ENCODE measurements at regions not wholly inside any gene's neighbourhood (a gene's known extent, or its start where the extent isn't known, plus 50 kb on each side); places are given as distances from the start of the nearest gene placed in this dataset.

- no peak for DNase-seq (ENCODE audit: low read depth, low spot score)
- no peak overlapping the region for H3K4me3 ChIP-seq (ENCODE audit: low read length)
Measured at GRCh38 chr5:18069790-18070189, 435.5 kb downstream of the TAF11L14 start.

GRCh38 chr5:18072600-18072999 is 438.3 kb downstream of the TAF11L14 start:
- no peak overlapping the region for H3K4me3 ChIP-seq (ENCODE audit: low read length)
- no peak for DNase-seq (ENCODE audit: low read depth, low spot score)

GRCh38 chr5:18074961-18075360 is 440.7 kb downstream of the TAF11L14 start:
- no peak overlapping the region for H3K4me3 ChIP-seq (ENCODE audit: low read length)
- DNase-seq (ENCODE audit: low read depth, low spot score): no peak

GRCh38 chr5:18078157-18078556 is 443.9 kb downstream of the TAF11L14 start:
- DNase-seq (ENCODE audit: low read depth, low spot score): no peak
- H3K4me3 ChIP-seq (ENCODE audit: low read length): no peak overlapping the region

- no peak overlapping the region for H3K4me3 ChIP-seq (ENCODE audit: low read length)
- DNase-seq (ENCODE audit: low read depth, low spot score): no peak
Measured at GRCh38 chr5:18079831-18080230, 445.6 kb downstream of the TAF11L14 start.

DNA sequence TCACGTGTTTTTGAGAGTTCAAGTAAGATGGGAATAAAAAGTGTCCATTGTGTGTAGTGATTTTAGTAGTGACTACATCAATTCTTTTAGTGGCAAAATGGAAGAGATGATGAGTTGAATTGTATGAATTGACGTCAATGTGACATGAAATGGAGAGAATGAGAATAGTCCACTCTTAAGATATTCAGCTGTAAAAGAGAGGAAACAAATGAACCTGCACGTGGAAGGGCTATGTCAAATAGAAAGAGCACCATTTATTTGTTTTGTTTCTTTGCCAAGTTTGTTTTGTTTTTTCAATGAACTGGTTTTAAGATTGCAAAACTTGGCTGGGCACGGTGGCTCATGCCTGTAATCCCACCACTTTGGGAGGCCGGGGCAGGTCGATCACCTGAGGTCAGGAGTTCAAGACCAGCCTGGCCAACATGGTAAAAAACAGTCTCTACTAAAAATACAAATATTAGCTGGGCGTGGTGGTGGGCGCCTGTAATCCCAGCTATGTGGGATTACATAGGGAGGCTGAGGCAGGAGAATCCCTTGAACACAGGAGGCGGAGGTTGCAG is 453.8 kb downstream of the TAF11L14 start:
- no peak overlapping the region for H3K4me3 ChIP-seq (ENCODE audit: low read length)
- DNase-seq (ENCODE audit: low read depth, low spot score): no peak

GRCh38 chr5:18090177-18090576 is 455.9 kb downstream of the TAF11L14 start:
- no peak for DNase-seq (ENCODE audit: low read depth, low spot score)

GRCh38 chr5:18091142-18091541 is 456.9 kb downstream of the TAF11L14 start:
- H3K4me3 ChIP-seq (ENCODE audit: low read length): no peak overlapping the region
- DNase-seq (ENCODE audit: low read depth, low spot score): no peak

More at GRCh38 chr5:18090177-18090576, 455.9 kb downstream of the TAF11L14 start:
- H3K4me3 ChIP-seq (ENCODE audit: low read length): no peak overlapping the region

DNA sequence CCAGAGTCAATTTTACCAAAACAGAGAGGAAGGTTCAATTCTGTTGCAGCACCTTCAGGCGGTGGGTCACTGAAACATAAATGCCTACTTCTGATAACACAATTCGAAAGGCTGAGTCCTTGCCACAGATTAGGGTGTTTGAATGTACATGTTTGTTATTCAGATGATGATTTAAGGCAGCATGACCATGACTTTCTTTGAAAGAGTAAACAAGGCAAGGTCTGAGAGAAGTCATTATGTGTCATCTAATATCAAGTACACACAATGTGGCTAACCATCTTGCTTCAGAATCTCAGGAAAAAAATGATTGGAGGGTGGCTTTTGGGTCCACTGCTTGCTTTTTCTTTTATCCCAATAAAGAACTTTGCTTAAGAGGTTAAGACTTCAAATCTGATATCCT is 457.5 kb downstream of the TAF11L14 start:
- no peak for DNase-seq (ENCODE audit: low read depth, low spot score)
- H3K4me3 ChIP-seq (ENCODE audit: low read length): no peak overlapping the region

GRCh38 chr5:18095061-18095460 is 460.8 kb downstream of the TAF11L14 start:
- no peak for DNase-seq (ENCODE audit: low read depth, low spot score)
- H3K4me3 ChIP-seq (ENCODE audit: low read length): no peak overlapping the region

DNA sequence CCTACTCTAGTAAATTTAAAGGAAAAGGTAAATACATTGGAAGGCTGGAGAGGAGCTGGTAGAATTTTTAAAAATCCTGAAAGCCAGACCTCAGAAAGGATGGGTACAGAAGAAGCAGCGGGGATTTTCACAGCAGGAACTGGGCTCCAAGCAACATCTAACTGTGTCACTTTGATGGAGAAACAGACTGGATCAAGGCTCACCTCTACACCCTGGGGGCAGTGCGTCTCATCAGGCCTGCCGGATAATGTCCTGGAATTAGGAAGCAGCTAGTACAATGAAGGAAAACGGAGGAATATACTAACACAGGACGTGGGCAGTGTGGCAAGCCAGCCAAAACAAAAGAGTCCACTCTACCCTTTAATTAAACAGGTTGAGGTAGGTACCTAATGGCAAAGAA is 463.6 kb downstream of the TAF11L14 start:
- no peak overlapping the region for H3K4me3 ChIP-seq (ENCODE audit: low read length)
- DNase-seq (ENCODE audit: low read depth, low spot score): no peak

- DNase-seq (ENCODE audit: low read depth, low spot score): no peak
- H3K4me3 ChIP-seq (ENCODE audit: low read length): no peak overlapping the region
Measured at GRCh38 chr5:18098691-18099090, 464.4 kb downstream of the TAF11L14 start.

DNA sequence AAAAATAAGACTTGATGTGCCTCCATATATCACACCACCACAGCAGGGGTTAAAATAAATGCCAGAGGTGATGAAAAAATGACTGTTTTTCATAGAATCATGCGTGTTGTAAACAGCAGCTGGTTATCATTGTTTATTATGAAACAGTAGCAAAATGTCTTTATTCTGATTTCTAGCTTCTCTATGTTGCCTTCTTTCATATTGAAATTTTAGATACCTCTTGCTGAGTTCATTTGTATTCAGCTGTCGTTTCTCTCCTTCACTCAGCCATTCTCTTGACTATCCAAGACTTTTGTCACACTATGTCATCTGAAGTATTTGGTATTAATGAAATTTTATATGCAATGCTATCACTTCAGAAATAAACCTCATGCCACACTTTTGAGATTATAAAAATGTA is 465.0 kb downstream of the TAF11L14 start:
- no peak overlapping the region for H3K4me3 ChIP-seq (ENCODE audit: low read length)

DNA sequence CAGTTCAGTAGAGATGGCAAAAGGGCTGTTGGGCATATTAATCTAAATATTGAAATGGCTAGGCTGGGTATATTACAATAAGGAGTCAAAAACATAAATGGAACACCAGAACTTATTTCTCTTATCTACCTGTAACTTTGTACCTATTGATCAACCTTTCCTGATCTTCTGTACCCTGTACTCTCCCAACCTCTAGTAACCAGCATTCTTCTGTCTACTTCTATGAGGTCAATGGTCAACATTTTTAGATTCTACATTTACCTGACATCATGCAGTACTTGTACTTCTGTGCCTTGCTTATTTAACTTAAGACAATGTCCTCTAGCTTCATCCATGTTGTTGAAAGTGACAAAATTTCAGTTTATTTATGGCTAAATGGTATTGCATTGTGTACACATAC is 467.3 kb downstream of the TAF11L14 start:
- no peak overlapping the region for H3K4me3 ChIP-seq (ENCODE audit: low read length)

More for the DNA sequence above, 465.0 kb downstream of the TAF11L14 start:
- no peak for DNase-seq (ENCODE audit: low read depth, low spot score)

GRCh38 chr5:18102733-18103132 is 468.5 kb downstream of the TAF11L14 start:
- no peak overlapping the region for H3K4me3 ChIP-seq (ENCODE audit: low read length)
- no peak for DNase-seq (ENCODE audit: low read depth, low spot score)

More for the DNA sequence above, 467.3 kb downstream of the TAF11L14 start:
- DNase-seq (ENCODE audit: low read depth, low spot score): no peak

- no peak overlapping the region for H3K4me3 ChIP-seq (ENCODE audit: low read length)
- no peak for DNase-seq (ENCODE audit: low read depth, low spot score)
Measured at GRCh38 chr5:18105449-18105848, 471.2 kb downstream of the TAF11L14 start.

DNA sequence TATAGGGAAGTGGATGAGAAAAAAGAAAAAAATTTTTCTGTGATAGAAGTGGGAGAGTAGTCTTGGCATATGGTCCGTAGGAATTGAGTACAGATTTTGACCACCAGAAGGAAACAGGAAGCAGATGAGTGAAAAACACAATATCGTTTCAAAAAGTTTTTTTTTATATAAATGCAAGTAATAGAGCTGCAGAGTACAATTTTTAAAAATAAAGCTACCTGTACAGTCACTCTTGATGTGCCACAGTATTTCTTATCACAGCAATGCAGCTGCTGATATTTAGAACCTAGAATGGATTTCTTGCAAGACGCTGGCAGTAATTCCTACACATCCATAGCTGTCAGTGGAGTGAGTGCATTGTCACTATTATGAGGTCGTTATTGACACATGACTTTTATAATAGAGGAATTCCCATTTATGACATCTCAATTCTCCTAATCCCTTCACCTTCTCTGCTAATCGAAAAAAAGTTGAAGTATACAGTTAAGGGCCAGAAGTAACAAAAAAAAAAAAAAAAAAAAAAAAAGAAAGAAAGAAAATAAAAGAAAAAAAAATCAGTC is 477.7 kb downstream of the TAF11L14 start:
- no peak for DNase-seq (ENCODE audit: low read depth, low spot score)
- no peak overlapping the region for H3K4me3 ChIP-seq (ENCODE audit: low read length)

GRCh38 chr5:18113721-18114120 is 479.5 kb downstream of the TAF11L14 start:
- no peak overlapping the region for H3K4me3 ChIP-seq (ENCODE audit: low read length)
- DNase-seq (ENCODE audit: low read depth, low spot score): no peak

DNA sequence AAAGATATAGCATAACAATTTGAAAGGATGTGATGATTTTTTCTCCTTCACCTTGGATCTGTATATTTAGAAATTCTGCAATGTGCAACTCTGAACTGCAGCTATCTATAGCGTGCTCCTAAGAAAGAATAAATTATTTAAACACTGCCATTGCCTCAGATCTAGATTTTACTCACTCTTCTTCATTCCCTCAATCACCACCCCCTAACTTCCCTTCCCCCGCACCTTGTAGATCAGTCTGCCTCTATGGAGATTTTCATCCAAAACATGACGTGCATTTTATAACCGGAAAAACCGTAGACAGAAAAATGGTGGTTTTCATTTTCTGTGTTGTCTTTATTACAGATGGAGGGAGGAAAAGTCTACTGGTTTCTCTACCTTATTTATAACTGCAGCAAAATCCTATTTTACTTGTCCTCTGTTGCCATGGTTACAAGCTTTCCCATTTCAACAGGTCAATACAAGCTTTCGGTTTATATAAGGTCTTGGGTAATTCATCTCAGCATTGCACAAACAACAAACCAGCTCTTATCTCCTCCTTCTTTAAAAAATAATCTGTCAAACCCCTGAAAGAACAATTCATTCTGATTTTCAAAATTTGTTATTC is 480.0 kb downstream of the TAF11L14 start:
- no peak for DNase-seq (ENCODE audit: low read depth, low spot score)
- H3K4me3 ChIP-seq (ENCODE audit: low read length): no peak overlapping the region

GRCh38 chr5:18117968-18118367 is 483.7 kb downstream of the TAF11L14 start:
- H3K4me3 ChIP-seq (ENCODE audit: low read length): no peak overlapping the region
- DNase-seq (ENCODE audit: low read depth, low spot score): no peak
